Fibroblast of skin of scalp (primary cell): ENCODE measurements at regions not wholly inside any gene's neighbourhood (a gene's known extent, or its start where the extent isn't known, plus 50 kb on each side); places are given as distances from the start of the nearest gene placed in this dataset.
"Not testable (repeated sequence)": the region's sequence is repeated elsewhere in the genome, so short reads cannot be mapped to it uniquely, and the experiment has no call there.

ENCODE experiments used
- DNase-seq: peaks from one replicate; pipeline ENCODE4 v3.0.0-alpha.2; 2013

DNA sequence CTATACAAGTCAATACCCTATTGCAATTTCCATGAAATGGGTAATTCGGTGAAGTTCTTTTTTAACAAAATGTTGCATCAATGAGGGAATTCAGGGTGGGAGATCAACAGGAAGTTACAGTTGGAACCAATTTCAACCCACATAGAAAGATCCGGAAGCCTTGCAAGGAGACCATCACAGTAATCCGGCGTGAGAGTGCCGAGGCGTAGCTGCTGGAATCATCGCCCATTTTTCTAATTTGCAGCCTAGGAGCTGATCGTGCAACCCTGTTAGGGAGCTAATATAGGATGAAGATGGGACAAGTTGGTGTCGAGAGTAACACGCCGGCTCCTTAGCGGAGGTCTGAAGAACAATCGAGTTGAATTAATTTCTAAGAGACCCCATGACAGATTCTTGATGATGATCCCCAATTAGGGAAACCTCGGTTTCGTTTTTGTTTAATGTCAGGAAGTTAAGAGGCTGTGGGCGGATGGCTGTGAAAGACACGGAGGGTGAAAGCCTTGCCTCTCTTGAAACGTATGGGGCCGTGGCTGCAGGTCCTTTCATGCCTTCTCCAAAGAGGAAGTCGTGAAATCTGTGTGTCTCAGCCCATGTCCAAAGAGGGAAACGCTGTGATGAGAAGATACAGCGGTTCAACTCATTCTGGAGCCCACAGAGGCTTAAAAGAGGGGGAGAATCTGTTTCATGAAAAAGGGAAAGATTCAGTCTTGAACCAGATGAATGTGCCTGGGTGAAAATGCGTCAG is 51.2 kb upstream of the CARD11 start:
- DNase-seq: no peak

GRCh38 chr7:3097734-3098133 is 54.1 kb upstream of the CARD11 start:
- no peak for DNase-seq

DNA sequence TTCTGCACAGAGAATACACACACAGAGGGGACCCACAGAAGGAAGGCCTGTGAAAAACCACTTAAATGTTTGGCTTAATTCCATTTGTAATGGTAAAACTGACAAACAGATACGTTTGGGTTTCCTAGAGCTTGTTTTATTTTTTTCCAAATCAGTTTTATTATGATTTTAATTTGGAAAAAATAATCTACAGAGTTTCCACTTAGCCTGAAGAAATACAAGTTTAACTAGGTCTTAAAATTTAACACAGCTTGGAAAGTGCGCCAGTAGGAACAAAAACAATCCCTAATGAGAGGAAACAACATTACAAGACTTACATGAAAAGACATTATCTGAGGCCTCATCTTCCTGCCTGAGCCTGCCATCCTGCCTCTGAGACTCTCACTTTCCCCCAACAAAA is 58.5 kb upstream of the CARD11 start:
- no peak for DNase-seq

DNA sequence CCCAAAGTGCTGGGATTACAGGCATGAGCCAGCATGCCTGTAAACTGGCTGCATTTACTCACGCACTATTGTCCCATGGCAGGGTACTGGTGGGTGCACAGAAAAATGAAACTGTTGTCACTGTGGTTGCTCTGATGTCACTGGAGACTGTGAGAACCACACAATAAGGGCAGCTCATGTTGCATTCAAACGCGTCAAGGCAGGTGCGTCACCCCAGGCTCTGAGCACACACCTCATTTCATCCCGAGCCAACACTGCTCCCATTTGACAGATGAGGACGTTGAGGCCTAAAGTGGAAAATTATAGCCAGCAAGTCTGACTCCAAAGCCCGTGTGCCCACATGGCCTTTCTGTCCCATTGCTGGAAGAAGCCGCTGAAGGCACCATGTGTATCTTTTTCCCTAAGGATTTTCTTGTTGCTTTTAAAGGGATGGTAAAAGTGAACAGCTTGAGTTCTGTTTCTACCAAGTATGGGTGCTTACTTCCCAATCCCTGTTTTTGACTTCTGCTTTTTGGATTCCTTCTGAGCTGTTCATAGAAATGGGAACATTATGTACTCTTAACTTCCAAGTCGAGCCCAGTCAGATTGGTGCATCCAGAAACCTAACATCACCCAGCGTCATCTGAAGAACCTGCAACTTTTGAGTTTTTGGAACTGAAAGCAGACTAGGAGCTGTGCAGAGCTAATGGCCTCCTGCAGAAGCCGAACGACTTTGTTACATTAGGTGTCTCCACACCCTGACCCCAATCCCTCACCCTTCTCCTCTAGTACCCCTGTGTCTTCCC is 60.1 kb upstream of the CARD11 start:
- DNase-seq: no peak

- no peak for DNase-seq
Measured at GRCh38 chr7:3105856-3106255, 62.2 kb upstream of the CARD11 start.

DNA sequence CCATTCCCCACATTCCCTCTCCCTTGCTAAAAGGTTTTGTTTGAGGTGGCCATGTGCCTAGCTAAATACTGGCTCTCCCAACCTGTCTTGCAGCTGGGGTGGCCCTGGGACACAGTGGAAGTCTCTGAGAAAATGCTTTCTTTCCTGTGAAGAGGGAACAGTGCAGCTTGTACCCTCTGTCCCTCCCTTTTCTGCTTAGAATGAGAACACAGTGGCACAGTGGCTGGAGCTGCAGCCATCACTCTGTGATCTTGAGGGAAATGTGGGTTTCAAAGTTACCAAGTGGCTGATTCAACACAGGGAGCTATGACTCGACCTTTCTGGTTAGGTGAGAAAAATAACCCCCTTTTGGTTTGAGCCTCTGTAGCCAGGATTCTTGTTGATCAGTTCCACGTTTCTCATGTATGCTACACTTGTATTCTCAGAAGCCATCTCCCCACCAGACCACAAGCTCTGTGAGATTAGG is 62.7 kb upstream of the CARD11 start:
- no peak for DNase-seq

- DNase-seq: no peak
Measured at GRCh38 chr7:3107228-3107763, 63.6 kb upstream of the CARD11 start.

GRCh38 chr7:3107889-3108570 is 64.4 kb upstream of the CARD11 start:
- DNase-seq: no peak

- no peak for DNase-seq
Measured at GRCh38 chr7:3109311-3109915, 65.7 kb upstream of the CARD11 start.

- DNase-seq: no peak
Measured at GRCh38 chr7:3112479-3113134, 68.9 kb upstream of the CARD11 start.

GRCh38 chr7:3114917-3115316 is 71.2 kb upstream of the CARD11 start:
- no peak for DNase-seq

DNA sequence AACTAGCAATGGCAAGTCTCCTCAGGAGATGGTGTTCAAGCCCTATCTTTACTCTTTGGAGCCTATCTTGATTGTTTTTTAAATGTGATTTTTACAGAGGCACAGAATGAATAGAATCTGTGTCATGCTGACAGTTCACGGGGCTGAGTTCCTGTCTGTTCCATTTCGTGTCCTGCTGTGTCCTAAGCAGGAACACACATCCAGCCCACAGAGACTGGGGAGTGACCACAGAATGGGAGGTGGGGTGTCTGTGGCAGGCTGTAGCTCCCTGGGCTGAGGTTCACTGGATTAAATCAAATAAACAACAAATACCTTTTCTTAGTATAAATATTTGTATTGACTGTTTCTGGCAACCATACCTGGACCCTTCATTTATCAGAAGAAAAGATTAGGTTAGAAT is 73.4 kb upstream of the CARD11 start:
- no peak for DNase-seq

GRCh38 chr7:3117488-3118231 is 74.0 kb upstream of the CARD11 start:
- DNase-seq: no peak

- not testable (repeated sequence) for DNase-seq
Measured at GRCh38 chr7:3119352-3119927, 75.8 kb upstream of the CARD11 start.

DNA sequence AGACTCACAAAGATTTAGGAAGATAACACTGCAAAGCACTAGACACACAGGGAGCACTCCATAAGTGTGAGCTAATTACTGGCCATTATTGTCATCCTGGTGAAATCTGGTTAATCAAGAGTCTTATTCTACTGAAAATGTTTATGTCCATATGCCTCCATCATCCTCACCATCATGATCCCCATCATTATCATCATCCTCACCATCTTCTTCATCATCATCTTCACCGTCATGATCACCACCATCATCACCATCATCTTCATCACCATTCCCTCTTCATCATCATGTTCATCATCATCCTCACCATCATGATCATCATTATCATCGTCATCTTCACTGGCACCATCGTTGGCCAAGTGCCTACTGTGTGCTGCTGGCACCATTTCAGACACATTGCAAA is 76.3 kb upstream of the CARD11 start:
- no peak for DNase-seq

GRCh38 chr7:3120513-3120912 is 76.8 kb upstream of the CARD11 start:
- DNase-seq: no peak

DNA sequence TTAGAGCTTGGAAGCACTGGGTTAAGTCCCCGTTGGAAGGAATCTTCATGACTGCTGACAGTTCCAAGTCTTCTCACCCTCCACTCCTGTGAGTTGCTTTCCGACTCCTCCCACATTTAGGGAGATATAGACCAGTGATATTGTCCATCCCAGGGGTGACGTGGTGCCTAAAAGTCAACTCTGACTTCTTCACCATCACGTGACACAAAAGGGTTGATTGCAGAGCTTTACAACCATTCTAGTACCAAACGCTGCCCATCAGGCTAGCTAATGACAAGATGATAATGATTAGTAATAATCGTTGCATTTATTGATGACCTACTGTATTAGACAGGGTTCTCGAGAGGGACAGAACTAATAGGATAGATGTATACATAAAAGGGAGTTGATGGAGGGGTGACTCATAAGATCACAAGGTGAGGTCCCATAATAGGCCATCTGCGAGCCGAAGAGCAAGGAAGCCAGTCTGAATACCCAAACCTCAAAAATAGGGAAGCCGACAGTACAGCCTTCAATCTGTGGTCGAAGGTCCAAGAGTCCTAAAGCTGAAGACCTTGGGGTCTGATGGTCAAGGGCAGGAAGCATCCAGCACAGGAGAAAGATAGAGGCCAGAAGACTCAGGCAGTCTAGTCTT is 85.3 kb upstream of the CARD11 start:
- DNase-seq: no peak

DNA sequence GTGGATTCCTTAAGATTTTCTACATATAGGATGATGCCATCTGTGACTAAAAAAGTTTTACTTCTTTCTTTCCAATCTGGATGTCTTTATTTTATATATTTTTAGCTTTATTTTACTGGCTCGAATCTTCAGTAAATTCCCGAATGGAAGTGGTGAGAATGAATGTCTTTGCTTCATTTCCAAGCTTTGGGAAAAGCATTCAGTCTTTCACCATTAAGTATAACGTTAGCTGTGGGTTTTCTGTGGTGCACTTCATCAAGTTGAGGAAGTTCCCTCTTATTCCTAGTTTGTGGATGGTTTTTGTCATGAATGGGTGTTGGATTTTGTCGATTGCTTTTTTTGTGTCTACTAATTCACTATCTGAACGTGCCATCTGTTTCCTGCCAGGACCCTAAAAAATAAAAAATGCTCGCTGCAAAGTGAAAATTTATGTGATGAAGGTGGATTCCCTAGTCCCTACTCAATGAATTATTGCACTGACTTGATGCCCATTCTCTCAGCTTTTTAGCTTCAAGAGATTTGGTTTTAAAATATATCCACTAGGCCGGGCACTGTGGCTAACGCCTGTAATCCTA is 90.2 kb upstream of the CARD11 start:
- no peak for DNase-seq

DNA sequence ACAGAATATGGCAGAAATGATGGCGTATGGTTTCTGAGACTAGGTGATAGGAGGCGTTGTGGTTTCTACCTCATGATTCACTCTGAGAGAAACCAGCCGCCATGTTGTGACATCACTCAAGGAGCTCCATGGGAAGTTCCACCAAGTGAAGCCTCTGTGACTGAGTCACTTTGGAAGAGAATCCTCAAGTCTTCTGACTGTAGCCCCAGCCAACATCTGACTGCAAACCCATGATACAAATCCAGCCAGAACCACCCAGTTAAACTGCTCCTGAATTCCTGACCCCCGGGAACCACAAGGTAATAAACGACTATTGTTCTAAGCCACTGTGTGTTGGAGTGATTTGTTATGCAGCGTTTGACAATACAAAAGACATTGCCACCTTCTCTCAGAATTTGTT is 91.1 kb upstream of the CARD11 start:
- DNase-seq: no peak

DNA sequence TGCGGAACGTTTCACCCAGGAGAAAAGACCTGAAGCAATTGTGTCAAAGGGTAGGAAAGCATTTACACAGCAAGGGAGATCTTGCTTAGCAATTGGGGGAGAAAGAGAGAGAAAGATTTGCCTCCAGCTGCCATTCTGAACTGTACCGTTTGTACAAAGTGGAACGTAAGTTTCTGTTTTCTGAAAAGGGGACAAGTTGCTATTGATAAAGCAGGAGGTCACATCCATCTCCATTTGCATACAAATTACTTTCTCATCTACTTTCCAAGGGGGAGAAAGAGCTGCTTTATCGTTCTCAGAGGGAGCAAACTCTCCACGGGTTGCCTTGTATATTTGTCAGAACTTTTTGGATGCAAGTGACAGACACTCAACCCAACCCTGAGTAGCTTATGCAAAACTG is 92.0 kb upstream of the CARD11 start:
- no peak for DNase-seq
